HPDE6-E6E7 (cell line): ENCODE measurements at regions not wholly inside any gene's neighbourhood (a gene's known extent, or its start where the extent isn't known, plus 50 kb on each side); places are given as distances from the start of the nearest gene placed in this dataset.
"Not testable (repeated sequence)": the region's sequence is repeated elsewhere in the genome, so short reads cannot be mapped to it uniquely, and the experiment has no call there.

Experiments
- DNase-seq: peaks from one replicate; pipeline ENCODE4 v3.0.0; 2011; ENCODE audit warnings: missing footprints; ENCODE audit errors: extremely low spot score

DNA sequence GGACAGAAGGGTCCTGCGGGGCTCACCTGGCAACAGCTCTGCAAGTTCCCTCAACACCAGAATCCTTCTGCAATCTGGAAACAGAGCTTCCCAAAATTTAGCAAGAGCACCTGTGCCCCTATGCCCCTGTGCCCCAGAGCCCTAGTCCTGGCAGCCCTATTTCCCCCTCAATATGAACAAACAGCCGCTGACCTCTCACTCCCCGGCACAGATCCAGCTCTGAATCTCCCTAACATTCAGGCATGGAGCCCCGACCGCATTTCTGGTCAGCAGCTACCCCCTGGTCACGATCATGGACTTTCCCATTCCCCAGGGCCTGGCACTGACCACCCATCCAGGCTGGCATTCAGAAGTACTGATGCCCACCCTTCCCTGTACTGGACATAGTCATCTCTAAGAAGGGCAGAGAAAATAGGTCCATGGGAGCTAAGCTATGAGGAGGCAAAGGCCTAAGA lies 110.8 kb upstream of the SMURF2 start:
- no peak for DNase-seq

DNA sequence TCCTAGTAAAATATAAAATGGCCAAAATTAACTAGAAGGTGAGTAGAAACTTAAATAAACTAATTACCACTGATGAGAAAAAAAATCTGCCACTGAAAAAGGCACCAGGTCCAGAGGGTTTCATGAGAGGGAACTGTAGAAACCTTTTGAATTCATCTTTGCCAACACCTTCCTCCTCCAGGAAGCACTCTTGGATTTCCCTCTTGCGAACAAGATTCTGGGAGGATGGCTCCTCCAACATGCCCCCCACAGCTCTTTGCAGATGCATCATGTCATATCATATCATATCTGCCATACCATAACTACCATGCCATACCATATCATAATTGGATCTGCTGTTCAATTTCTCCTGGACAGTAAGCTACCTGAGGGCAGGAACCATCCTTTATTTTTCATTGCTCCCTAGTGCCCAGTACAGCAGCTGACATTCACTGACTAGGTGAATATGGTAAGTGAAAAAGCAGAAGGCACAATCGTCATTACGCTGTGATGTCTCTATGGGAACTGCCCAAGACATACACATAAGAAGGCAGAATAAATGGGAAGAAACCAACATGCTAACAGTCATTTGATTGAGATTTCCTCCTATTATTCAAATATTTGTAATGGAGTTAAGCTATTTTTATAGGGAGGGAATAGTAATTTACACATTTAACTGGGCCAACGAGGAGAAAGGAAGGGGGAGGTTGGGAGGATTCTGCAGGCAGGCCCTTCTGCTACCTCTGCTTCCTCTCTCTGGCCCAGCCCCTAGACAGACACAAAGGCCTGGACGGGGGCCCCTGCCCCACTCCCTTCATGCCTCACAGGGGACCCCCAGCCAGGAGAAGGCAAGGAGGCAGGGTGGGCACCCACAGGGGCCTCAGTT lies 110.1 kb upstream of the SMURF2 start:
- DNase-seq: no peak

DNA sequence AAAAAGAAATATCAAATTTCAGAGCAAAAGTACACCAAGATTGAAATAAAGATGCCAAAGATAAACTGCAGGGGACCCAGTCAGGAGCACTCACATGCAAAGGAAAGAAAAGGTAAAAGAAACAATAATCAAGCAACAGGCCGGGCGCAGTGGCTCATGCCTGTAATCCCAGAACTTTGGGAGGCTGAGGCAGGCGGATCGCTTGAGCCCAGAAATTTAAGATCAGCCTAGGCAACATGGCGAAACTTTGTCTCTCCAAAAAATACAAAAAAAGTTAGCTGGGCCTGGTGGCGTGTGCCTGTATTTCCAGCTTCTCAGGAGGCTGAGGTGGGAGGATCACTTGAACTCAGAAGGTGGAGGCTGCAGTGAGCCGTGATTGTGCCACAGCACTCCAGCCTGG lies 107.6 kb upstream of the SMURF2 start:
- DNase-seq: no peak

DNA sequence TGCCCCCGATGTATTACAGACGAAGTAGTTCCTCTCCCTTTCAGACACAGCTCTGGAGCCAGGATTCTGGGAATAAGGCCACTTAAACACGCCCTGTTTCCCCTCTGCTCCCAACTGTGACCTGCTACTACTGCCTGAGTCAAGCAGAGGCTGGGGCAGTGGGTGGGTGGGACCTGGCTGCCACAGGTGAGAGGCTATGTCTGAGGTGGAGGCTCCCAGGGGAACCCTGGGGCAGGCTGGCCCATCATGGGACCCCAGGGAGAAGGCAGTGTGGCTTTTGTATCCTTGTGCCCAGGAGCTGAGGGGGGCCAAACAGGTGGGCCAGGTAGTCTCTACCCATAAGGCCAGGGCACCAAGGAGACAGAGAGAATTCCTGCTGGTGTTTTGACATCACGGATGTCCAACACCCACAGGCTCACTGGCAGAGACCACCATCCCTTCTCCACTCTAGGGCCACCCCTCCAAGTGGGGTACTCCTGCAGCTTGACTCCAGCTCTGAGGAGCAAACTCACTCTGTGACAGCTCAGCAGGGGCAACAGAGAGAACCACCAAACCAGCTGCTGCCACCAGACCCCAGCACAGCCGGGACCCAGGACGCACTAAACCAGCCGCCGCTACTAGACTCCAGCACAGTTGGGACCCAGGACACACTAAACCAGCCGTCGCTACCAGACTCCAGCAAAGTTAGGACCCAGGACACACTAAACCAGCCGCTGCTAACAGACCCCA lies 105.3 kb upstream of the SMURF2 start:
- no peak for DNase-seq

- no peak for DNase-seq
These were observed 103.2 kb upstream of the SMURF2 start for GRCh38 chr17:64765191-64765889.

DNA sequence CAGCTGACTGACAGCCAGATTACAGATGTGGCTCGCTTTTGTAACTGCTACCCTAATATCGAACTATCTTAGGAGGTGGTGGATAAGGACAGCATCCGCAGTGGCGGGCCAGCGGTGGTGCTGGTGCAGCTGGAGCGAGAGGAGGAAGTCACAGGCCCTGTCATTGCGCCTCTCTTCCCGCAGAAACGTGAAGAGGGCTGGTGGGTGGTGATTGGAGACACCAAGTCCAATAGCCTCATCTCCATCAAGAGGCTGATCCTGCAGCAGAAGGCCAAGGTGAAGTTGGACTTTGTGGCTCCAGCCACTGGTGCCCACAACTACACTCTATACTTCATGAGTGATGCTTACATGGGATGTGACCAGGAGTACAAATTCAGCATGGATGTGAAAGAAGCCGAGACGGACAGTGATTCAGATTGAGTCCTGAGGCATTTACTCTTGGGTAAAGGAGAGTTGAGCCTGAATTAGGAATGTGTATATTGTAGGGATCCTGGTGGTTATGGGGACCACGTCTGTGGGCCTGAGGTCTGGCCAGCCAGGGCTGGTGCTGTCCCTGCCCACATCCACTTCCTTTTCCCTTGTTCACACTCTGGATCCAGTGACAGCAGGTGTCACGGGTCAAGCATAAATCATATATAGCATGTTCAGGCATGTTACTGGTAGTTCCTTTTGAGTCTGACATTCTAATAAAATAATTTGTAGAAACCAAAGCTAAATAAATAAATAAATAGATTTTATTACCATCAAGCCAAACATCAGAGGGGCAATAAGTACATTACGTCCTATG lies 89.0 kb upstream of the SMURF2 start:
- DNase-seq: peak; percentile 19

GRCh38 chr17:64750478-64750877 lies 88.4 kb upstream of the SMURF2 start:
- no peak for DNase-seq

DNA sequence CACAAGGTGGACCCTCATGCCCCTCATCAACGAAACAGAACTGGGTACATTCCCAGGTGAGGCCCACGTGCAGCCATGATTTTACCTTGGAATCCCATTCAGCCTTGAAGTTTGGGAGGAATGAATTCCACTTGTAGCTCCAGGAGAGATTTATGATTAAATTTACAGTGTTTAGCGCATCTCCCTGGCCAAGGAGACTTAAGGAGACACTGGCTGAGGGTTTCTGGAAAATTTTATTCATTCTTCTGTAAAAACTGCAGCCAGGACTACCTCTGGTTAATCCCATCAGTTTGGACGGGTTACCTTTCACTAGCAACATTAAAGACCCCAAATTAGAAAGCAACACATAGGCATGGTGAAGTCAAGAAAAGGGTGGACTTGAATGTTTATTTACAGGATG lies 87.2 kb upstream of the SMURF2 start:
- no peak for DNase-seq

- DNase-seq: no peak
These were observed 85.9 kb upstream of the SMURF2 start for GRCh38 chr17:64747938-64748540.

DNA sequence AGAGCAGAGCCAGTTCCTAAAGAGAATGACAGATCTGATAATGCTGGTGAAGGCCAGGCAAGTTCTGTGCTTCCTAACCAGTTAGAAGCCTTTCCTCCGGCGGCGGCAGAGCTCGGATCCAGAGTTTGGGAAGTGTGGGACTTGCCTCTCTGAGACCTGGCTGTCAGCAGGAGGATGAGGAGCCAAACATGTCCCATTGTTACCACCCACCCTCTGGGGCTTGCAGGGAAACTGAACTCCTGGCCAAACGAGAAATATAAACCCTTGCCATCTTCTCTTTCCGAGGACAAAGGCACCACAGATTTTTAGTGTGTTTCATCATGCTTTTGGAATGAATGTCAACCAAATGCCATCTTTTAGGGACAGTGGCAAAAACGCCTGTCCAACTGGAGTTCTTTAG lies 80.2 kb upstream of the SMURF2 start:
- DNase-seq: no peak

- not testable (repeated sequence) for DNase-seq
These were observed 79.8 kb upstream of the SMURF2 start for GRCh38 chr17:64741916-64742315.

- DNase-seq: no peak
These were observed 79.0 kb upstream of the SMURF2 start for GRCh38 chr17:64741038-64741641.

DNA sequence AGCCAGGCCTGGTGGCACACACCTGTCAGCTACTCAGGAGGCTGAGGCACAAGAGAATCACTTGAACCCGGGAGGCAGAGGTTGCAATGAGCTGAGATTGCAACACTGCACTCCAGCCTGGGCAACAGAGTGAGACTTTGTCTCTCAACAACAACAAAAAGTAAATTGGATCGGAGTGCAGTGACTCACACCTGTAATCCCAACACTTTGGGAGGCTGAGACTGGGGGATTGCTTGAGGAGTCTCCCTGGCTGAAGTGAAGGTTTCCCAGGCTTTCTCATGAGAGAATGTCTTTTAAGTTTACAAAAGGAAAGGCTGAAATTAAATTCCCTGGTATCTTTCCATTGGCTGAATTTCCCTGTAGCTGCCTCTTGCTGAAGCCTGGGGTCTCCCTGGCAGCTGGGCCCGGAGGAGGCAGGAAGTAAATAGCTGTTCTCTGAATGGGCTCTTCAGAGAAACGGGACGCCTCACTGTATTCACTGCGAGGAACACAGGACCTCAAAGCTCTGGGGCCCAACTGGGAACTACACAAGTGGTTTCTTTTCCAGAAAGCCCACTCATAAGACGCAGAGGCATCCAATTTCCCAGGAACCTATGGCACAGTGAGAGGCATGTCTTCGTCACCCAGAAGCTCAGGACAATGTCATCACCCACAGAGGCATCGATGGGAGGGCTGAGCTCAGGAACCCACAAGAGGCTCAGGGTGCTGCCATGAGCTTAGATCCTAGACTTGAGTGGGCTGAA lies 77.4 kb upstream of the SMURF2 start:
- no peak for DNase-seq

GRCh38 chr17:64736804-64737492 lies 74.8 kb upstream of the SMURF2 start:
- DNase-seq: no peak

DNA sequence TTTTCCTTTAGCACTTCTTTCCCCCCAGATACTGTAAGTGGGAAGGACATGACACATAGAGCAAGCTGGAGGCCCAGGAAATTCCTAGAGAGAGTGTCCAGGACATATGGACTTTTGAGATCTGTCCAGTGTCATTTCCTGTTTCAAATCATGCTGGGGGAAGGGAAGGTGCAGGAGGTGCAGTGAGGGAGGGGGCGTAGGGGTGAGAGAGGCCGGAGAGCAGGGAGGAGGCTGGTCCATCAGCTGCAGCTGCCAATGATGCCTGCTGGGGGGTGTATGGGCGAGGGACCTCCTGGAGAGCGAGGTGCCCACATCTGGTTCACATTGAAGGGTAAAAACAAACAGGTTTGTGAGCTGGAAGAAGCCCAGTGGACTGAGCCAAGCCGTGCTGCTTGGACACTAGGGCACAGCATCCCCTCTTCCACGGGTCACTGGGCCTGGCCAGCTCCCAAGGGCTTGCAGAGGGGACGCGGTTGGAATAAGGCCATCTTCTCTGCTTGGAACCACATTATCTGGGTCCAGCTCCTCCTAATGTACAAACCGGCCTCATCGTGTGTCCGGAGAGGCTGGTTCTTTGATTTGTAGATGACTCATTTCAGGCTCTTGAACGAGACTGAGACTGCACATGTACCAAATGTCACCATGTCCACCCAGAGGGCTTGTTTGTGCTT lies 70.4 kb upstream of the SMURF2 start:
- no peak for DNase-seq

DNA sequence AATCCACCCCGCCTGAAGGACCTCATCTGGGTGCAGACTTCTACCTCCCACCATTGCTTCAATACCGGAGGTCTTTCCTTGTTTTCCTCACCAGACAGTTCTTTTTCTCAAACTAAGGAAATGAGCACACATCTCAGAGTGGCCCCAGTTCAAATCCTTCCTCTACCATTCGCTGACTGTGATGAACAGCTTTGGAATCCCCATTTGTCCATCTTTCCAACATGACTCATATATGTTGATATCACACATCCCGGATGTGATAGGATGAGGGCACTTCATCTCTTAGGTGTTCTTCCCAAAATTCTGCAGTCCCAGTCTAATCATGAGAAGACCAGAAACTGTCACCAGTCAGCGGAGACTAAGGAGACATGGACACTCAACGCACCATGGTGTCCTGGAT lies 67.9 kb upstream of the SMURF2 start:
- DNase-seq: not testable (repeated sequence)

DNA sequence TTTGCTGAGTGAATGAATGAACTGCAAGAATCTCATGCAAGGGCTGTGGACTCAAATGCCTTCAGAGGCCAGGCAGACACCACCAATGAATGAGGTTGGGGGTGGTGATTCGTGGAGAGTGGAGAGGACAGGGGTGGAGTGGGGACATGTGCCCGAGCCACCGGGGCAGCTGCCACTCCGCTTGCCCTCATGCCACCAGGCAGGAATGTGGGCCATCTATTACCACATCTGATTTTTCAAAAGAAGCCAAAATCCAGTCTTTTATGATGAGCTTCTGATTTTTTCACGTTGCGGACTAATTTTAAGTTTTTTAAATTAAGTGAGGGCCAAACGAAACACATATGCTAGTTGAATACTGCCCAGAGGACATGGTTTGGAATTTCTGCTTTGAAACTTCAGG lies 67.1 kb upstream of the SMURF2 start:
- DNase-seq: no peak

- DNase-seq: no peak
These were observed 66.1 kb upstream of the SMURF2 start for GRCh38 chr17:64728041-64728695.
